GM12891 (cell line): ENCODE measurements at regions not wholly inside any gene's neighbourhood (a gene's known extent, or its start where the extent isn't known, plus 50 kb on each side); places are given as distances from the start of the nearest gene placed in this dataset.

Experiments
- POLR2A ChIP-seq: IDR thresholded peaks from 2 replicates; pipeline ENCODE4 v1.6.1; 2011; ENCODE audit warnings: low read depth, low read length, control low read depth
- POLR2AphosphoS5 ChIP-seq: IDR thresholded peaks from 2 replicates; pipeline ENCODE4 v1.6.1; 2011; ENCODE audit warnings: low read depth, low read length, control low read depth
- POU2F2 ChIP-seq: IDR thresholded peaks from 2 replicates; pipeline ENCODE4 v1.6.1; 2011; ENCODE audit warnings: low read depth, mild to moderate bottlenecking, control low read depth, low read length, moderate library complexity
- TAF1 ChIP-seq: IDR thresholded peaks from 2 replicates; pipeline ENCODE4 v1.6.1; 2011; ENCODE audit warnings: low read depth, low read length, control low read depth

DNA sequence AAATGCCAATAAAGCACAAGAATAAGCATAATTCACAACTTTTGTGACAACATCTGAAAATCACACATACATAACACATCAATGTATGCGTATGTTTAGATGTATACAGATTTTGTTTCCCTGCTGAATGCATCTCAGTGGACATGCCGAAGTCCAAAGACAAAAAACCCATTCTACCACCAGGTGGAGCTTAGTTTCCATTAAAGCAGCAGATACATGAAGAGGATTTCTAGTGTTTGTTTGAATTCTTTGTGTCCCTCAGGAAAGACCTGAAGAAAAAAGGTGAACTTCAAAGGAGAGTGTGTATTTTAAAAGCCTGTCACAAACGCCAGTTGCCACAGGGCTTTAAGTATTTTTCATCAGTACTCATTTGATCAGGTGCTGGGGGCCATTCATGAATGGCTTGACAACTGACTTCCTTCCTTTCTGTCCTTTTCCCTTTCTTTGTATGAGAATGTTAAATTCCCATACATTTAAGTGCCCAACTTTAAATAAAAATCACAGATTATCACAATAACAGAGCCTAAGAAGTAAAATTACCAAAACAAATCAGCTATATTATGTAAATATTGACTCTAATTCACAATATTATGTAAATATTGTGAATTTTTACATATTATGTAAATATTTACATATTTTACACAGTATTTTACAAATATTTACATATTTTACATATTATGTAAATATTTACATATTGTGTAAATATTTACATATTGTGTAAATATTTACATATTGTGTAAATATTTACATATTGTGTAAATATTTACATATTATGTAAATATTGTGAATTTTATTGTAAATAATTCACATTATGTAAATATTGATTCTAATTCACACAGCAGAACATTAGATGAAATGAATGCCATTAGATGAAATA is 343.0 kb downstream of the CRPPA start:
- TF ChIP-seq POLR2A: no peak
- TF ChIP-seq TAF1: no peak
- no peak for TF ChIP-seq POLR2AphosphoS5
- TF ChIP-seq POU2F2: no peak
